Hindlimb muscle (tissue), 1 donor: ENCODE measurements at regions not wholly inside any gene's neighbourhood (a gene's known extent, or its start where the extent isn't known, plus 50 kb on each side); places are given as distances from the start of the nearest gene placed in this dataset.
"Not testable (repeated sequence)": the region's sequence is repeated elsewhere in the genome, so short reads cannot be mapped to it uniquely, and the experiment has no call there.

Experiments
- DNase-seq: peaks from one replicate; pipeline ENCODE4 v3.0.0-alpha.2; 2013

DNA sequence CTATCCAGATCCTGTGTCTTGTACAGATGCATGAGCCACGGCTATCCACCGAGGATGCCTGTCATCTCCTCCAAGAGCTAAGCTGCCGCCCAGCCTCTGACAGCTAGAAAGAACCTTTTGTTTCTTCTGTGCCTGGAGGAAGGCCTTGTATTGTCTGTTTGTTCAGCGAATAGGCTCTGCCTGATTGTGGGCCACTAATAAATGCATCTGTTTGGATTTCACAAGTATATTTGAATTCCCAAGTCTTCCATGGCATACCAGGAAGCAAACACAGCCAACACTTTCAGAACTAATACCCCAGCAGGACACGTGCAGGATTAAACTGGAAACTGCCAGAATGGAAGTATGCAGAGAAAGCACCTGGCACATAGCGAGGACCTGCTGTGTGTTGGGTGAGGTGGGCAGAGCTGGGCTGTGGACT is 92.7 kb upstream of the NEURL1B start:
- DNase-seq = no peak

DNA sequence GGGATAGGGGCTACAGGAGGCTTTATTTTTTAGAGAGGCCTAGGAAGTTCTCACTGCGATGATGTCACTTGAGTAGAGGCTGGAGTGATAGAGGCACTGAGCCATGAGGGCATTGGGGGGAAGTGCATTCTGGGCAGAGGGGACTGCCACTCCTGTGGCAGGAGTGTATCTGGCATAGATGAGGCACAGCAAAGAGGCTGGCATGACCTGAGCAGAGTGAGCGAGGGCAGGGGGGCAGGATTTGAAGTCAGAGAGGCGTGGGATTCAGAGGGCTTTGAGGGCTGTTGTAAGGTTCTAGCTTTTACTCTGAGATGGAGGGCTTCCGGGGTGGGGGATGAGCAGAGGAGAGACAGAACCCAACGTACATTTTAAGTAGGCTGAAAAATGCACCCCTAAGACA is 91.9 kb upstream of the SH3PXD2B start:
- DNase-seq = no peak

DNA sequence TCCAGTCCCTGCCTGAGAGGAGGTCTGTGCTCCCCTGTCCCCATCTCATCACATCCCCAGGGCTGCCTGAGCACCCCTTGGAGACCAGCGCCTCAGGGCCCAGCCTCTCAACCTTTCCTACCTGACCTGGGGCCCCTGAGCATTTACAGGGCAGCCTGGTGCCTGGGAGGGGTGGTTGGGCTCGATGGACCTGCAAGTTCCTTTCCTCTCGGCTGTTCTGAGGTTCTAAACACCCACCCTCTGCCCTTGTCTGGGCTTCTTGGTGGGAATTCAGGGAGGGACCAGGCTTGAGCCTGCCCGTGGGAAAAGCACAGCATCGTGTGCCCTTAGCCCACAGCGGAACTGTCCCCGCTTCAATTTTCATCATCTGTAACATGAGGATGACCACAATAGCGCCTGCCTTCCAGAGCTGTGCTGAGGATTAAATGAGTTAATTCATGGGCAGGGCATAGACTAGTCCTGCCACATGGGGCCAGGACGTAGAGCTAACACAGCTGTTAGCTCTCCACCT is 91.0 kb upstream of the SH3PXD2B start:
- DNase-seq = no peak

DNA sequence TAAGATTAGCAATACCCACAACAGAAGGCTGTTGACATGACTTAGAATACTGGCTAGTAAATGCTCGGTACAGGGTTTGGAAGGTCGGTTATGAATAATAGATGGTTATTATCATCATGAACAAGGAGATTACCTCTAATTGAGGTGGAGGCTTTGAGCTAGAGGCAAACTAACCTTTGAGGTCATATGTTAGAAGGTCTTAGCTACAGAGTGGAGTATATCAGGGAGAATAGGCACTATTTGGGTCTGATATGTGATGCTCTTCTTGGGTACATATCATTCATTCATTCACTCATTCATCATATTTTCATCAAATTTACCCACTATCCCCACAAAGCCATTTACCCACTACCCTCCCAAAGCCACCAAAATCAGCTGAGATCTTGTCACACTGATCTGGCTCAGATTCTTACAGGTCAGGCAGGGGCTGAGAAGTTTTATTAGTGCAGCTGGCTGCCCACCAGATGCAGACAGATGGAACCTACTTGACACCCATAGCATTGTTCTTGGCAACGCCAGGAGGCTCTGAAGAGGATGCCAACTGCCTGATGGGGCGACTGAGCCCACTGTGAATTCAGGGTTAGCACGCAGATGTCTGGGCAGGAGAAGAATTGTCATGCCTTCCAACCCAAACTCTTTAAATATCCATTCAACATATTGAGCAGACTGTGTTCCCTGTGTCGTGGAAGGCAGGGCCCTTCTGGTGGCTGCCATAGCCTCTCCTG is 90.2 kb upstream of the SH3PXD2B start:
- no peak for DNase-seq

DNA sequence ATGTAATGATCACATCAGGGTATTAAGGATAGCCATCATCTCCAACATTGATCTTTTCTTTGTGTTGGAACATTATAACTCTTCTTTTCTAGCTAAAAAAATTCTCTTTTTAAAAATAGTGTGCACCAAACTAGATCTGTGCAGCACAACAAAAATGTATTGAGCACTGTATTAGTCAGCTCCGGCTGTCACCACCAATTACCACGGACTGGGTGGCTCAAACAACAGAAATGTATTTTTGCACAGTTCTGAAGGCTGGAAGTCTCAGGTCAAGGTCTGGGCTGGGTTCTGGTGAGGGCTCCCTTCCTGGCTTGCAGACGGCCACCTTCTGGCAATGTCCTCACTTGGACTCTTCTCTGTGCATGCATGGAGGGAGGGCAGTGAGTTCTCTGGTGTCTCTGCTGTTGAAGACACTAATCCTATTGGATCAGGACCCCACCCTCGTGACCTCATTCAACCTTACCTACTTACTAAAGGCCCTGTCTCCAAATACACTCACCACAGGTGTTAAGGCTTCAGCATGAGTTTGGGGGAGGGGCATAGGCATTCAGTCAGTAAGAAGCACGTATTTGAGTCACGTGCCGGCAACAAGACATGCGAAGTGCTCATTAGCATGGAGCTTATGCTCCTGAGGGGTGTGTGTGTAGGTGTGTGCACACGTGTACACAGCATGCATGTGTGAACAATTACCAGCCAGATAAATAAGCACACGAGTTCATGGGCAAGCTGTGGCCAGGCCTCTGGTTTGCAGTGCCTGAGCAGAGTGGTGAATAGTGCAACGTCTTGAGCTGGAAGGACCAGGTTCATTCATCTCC is 89.4 kb upstream of the SH3PXD2B start:
- no peak for DNase-seq

DNA sequence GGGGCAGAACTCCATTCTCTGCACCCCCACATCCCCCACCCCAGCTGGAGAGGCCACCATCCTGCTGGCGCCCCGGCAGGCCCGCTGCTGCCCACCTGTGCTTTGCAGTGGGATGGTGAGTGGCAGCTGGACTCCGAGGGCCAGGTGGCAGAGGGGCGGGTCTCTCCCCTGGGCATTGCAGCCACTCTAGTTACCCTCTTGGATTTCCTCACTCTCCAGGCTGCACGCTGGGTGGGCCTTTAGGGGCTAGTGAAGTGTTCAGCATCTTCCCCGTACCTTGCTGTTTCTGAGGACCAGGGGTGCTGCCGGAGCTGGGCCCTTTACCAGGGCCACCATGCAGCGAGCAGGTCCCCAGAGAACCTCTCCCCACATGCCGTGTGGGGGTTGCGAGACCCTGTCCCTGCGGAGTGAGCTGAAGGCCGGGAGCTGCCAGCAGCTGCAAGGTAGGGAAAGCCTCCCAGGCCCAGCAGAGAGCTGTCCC is 88.4 kb upstream of the SH3PXD2B start:
- DNase-seq = no peak

DNA sequence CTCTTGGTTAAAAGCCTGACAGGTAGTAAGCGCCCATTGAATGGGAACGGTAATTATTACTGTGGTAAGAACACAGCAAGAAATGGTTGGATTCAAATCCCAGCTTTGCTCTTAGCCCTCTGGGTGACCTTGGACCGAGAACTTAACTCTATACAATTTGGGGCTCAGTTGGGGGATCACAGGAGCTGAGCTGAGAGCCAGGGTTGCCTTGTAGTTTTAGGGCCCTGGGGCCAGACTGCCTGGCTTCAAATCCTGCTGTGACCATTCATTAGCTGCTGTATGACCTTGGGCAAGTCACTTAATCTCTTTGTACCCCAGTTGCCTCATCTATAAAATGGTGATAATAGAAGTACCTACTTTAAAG is 87.4 kb upstream of the SH3PXD2B start:
- no peak for DNase-seq

DNA sequence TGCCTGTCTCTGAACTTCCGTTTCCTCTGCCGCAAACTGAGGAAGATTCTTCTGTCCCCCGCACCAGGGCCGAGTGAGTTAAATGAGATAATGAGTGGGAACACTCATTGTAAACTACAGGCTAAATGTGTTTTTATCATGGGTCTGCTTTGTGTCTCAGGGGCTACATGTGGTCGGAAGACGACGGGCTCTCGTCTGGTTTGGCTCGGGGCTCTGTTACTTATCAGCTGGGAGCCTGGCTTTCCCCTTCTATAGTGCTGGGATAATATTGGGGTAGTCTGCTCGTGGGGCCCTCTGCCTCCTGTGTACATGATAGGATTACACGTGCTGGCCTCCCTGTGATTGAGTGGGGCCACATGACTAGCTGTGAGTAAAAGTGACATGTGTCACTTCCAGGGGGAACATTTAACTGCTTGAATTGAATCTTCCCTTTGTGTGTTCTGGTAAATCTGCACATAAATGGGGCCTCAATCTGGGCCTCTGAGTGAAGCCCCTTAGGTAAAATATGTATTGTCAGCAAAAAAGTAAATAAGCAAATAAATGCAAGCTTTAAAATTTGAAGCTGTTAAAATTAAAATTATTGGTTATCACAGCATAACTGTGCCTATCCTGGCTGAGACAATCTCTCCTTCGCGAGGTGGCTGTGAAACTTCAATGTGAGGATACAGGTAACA is 86.9 kb upstream of the SH3PXD2B start:
- DNase-seq = no peak

DNA sequence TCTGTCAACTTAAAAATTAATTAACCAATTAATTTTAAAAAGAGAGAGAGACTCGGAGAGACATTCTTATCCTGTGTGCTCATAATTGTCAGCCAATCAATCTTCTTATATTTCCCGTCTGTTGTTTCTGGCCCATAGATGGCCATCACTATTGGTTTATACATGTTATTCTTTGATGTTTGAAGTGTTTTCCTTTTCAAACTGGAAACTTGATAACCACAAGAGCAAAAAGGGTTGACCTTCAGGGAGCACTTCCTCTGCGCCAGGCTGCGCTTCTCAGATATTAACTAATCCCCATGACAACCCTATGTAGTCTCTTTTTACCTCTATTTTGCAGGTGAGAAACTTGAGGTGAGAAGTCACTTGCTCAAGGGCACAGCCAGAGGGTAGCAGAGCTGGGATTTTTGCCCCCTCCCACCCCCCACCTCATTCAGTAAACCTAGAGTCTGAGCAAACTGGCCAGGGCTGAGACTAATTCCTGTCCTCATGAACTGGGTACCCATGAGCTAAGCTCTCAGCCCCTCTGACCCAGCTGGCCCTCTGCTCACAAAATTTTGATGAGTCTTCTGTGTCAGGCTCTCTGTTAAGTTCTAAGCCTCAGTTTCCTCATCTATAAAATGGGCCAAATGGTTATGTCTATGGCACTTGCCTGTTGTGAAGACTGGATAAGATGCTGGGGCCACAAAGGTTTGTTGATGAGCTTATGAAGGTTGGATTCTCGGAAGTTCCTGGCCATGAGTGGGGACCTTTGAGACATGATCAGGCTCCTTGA is 86.0 kb upstream of the SH3PXD2B start:
- no peak for DNase-seq

DNA sequence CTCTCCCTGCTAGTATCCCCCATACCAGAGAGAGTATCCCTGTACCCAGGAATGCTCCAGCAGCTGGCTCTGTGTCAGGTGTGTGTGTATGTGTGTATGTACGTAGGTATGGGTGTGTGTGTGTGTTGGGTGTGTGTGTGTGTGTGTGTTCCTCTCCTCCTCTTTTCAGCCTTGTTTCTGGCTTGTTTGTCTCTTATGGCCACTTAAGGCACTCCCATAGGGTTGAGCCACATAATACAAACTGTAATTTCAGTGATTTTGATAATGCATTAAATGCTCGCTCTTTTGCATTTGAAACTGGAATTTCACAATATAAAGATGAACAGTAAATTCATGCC is 80.8 kb upstream of the SH3PXD2B start:
- DNase-seq = no peak

DNA sequence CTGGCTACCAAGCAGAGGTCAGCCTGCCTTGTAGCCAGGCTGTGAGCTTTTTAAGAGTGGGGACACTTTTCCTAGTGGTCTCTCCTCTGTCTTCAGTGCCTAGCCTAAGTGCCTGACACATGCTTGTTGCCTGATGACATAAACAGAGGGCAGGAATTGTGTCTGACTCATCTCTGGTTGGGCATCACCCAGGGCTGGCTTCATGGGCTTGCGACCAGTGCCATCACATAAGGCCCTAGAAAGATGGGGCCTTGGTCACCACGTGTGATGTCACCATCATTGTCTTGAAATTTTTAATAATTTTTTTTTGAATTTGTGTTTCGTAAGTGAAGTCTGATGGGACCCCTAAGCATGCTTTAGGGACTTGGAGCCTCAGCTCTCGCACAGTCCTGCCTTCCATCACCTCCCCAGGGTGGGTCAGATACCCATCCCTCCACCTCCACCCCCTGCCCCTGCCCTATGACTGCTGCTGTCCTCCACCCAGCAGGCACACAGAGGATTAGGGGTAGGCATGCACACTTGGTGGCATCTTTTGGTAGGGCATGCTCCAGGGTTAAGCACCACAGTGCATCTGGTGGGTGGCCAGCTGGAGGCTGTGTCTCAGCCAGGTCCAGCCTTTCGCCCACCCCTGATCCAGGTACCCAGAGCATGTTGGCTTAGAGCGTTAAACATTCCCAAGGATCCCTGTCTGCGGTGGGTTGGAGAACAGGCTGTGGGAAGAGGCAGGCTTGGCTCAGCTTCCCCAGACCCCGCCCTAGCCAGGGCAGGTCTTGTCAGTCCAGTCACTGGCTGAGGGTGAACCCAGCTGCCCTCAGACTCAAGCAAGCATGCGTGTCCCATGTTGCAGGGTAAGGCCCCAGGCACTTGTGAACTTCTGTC is 80.1 kb upstream of the SH3PXD2B start:
- no peak for DNase-seq

DNA sequence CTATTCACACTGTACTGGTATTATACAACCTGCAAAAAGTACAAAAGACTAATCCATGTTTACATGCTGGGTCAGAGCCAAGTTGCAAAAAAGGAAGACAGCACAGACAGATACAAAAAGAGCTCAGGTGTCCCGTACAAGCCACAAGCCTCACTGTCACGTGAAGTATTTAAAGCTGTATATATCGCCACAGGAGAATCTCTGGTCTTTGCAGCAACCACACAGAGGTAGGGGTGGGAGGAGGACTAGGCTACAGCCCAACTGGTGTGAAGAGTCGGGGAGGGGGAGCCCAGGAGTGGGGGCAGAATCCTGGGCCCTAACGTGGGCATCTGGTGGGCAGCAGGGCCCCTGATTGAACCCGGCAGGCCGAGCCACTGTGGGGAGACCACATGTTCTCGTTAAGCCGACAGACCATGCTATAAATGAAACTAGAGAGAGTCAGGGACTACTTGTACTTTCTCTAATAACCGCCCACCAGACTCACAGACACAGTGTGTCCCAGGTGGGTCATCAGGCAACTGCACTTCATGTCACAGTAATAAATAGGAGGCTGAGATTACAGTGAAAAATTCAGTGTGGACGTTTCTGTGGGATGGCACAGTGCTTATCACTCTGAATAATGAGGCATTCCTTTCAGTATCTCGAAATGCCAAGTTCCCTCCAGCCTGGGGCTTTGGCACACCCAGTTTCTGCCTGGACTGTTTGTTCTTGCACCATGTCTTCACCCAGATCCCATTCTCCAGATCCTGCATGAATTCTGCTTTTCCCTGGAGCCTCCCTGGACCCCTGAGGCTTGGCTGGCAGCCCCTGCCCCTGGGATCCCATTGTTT is 79.3 kb upstream of the SH3PXD2B start:
- no peak for DNase-seq

DNA sequence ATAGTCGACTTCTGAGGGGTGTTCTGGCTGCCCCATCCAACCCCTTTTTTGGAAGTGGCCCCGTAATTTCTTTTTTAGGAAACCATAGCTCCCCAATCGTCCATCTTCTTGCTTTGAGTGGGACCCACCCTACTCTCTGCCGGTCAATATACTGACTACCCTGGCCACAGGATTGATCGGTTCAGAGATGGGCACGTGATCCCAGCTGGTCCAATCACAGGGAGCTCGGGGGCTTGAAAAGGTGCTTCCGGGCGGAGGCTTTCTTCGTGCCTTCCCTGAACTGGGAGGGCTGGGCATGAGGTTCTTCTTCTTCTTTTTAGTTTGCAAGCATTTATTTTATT is 78.7 kb upstream of the SH3PXD2B start:
- no peak for DNase-seq

DNA sequence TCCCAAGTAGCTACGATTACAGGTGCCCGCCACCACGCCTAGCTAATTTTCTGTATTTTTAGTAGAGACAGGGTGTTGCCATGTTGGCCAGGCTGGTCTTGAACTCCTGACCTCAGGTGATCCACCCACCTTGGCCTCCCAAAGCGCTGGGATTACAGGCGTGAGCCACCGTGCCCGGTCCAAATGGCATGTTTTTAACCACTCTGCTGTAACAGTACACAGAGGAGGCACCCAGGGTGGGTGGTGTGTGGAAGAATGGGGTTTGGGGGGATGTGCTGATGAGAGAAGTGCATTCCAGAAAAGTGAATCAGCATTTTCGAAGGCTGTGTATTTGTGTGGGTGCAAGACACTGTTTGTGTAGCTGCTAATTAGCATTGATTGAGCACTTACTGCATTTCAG is 78.1 kb upstream of the SH3PXD2B start:
- DNase-seq = not testable (repeated sequence)

DNA sequence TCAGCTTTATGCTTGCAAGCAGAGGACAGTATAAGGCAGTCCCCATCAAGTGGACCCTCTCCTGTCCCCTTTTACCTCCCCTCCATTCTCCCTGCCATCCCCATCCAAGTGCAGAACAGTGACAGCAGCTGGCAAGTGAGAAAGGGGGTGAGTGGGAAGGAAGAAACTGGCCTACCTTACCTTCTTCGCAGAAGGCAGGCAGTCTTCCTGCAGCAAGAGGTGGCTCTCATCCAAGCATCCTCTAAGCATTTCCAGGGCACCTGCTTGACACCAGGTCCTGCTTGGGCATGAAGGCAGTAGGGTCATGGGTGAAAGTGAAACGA is 77.3 kb upstream of the SH3PXD2B start:
- no peak for DNase-seq

DNA sequence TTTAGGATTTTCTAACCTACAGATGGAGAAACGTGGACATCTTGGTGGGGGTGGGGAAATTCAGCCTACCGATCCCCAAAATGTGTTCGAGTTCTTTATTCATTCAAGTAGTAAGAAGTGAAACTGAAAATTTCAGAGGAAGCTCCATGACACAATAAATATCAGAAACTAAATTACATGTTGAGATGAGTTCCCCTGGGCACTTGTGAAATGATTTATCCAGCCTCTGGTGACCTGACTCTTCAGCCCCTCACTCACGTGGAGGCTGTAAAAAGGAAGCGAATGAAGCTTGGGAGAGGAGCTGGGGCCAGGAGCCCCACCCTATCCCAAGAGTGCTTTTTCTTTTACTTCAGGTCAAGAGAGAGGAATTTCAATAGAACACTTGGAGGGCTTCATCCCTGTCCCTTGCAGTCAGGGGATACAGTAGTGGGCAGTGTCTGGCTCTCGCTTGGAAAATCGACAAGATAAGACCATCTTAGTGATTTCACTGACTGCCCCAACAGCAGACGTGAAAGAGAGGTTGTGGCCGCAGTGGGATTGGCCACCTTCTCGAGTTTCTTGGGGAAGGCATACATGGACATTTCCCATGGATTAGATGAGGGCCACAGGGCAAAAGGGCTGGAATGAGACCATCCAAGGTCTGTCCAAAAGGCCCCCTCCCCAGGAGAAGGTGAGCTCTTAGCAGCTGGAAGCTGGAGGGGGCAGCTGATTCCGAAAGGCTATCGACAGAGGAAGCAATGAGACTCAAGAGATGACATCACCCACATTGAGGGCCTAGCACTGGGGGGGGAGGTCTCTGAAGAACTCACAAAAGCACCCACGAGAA is 76.8 kb upstream of the SH3PXD2B start:
- DNase-seq = no peak

DNA sequence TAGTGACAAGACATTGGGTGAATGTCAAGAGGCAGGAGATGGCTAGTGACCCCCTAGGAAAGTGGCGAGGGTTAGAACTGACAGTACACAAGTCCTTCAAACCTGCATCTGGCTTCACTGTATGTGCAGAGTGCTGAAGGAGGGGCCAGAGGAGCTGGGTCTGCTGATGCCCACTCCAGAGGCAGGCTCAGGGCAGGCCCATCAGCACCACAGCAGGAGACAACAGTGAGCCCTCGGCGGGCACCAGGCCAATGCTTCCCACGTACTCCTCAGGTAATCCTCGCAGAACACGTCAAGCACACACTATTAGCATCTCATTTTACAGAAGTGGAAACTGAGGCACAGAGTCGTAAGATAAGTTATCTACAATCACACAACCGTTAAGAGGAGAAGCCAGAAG is 76.1 kb upstream of the SH3PXD2B start:
- DNase-seq = no peak

DNA sequence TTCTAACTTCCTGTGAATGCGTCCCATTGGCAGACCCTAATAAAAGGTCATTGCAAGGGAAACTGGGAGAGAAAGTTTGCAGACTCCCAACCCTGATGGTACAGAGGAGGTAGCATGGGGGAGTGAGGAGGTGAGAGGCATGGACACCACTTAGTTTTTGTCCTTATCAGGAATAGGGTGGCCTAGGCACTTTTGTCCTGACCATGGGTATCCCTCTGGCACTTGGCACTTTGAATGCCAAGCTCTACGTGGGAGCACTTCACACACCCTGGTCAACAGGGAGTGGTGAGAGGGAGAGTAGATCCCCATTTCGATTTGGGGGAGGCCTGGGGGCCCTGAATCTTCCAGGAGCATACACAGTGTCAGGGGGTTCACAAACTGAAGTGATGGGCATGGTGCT is 75.6 kb upstream of the SH3PXD2B start:
- no peak for DNase-seq

DNA sequence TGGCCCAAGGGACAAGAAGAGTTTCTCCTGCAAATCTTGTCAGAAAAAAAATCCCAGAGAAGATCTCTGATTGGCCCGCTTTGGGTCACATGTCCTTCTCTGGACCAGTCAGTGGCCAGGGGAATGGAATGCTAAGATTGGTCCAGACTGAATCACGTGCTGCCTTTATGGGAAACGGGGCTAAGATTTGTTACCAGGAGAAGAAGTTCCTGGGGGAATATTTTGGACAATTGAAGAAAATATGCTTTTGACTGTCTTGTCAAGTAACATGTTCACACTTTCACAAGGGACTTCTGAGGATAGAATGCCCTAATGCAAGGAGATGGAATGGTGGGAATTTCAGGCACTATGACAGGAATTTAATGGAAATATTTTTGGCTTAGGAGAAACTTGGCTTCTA is 74.1 kb upstream of the SH3PXD2B start:
- no peak for DNase-seq

DNA sequence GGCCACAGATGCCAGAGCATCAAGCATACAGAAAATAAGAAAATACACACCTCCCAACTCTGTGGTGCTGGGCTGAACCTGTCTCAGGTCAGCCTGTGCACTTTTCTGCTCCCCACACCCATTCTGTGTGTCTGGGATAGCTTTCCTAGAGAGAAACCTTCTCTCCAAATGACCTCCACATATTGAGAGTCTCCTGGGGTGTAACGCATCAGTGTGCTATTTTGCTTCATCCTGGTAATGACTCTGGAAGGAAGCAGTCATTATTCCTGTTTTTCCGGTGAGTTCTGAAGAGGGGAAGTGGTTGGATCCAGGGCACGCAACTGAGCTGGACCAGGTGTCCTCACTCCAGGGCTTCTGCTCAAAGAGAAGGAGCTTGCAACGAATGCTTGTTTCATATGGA is 73.2 kb upstream of the SH3PXD2B start:
- DNase-seq = no peak
